ENCODE measurements at regions not wholly inside any gene's neighbourhood (a gene's known extent, or its start where the extent isn't known, plus 50 kb on each side); places are given as distances from the start of the nearest gene placed in this dataset.

DNA sequence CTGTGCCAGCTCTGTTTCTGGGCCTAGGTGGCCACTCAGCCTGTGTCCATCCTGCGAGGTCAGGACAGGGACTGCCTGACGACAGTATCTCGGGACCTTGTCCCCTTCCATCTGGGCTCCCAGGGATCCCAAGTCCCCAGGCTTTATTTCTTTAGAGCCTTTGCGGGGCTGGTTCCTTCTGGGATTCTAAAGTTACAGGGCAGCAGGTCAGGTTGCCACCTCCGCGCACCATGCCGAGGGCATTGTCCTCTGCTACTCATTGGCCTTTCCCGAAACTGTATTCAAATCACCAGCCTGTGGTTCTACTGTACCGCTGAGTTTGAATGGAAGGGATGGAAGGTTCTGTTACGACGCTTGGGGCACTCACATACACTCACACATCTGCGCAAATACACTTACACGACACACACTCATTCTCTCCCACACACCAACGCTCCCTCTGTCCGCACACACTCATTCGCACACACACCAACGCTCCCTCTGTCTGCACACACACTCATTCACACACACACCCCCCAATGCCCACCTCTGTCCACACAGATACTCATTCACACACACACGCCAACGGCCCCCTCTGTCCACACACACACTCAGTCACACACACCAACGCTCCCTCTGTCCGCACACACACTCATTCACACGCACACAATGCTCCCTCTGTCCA lies 59.8 kb upstream of the THBS2 start:
- TF ChIP-seq, protein P1, sequence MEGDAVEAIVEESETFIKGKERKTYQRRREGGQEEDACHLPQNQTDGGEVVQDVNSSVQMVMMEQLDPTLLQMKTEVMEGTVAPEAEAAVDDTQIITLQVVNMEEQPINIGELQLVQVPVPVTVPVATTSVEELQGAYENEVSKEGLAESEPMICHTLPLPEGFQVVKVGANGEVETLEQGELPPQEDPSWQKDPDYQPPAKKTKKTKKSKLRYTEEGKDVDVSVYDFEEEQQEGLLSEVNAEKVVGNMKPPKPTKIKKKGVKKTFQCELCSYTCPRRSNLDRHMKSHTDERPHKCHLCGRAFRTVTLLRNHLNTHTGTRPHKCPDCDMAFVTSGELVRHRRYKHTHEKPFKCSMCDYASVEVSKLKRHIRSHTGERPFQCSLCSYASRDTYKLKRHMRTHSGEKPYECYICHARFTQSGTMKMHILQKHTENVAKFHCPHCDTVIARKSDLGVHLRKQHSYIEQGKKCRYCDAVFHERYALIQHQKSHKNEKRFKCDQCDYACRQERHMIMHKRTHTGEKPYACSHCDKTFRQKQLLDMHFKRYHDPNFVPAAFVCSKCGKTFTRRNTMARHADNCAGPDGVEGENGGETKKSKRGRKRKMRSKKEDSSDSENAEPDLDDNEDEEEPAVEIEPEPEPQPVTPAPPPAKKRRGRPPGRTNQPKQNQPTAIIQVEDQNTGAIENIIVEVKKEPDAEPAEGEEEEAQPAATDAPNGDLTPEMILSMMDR (conservative IDR thresholded peaks at IDR 0.05; ENCODE audit: low read depth, low read length), result no peak
- TF ChIP-seq EZH2 (IDR thresholded peaks at IDR 0.05; ENCODE audit: low read length, unreplicated experiment), result no peak
- TF ChIP-seq EZH2phosphoT487 (IDR thresholded peaks at IDR 0.05; ENCODE audit: borderline replicate concordance, low read length), result no peak

All from PC-3 (cell line).